ENCODE measurements at regions not wholly inside any gene's neighbourhood (a gene's known extent, or its start where the extent isn't known, plus 50 kb on each side); places are given as distances from the start of the nearest gene placed in this dataset.

DNA sequence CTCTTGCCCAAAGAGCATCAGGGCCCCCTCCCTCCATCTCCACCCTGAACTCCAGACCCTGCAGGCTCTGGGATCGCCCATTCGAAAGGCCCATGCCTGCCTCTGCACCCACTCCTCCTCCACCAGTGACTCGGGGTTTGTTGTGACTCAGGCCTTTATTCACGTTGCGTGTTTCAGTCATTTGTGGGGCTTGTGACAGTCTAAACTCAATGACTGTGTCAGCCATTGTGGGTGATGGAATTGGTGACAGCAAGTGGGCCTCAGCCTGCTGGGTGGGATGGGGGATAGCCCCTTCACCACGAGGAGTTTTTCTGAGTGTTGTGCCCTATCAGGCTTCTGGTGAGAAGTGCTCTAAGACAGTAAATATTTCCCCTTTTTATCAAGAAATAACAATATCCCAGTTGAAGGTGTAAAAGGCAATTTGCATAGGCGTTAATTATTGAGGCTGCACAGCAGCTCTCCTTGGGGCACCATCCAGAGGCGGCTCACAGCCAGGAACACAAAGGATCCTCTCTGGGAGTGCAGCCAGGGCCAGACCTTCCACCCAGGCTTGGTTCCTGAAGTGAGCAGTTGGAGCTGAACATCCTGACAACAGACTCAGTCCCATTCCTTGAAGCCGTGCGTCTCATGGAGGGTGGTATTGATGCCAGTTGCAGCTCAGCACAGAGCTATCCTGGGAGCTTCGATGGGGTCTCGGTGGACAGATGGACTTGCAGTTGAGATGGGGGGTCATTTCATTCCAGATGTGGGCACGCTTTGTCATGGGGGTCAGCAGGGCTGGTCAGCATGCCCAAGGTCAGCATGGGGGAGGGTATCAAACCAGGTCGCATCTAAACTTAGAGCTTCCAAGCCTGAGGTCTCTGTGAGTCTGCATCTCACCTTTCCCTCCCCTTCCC is 135.6 kb upstream of the CACNA1E start:
- in situ Hi-C loops (cut with HindIII; ENCODE audit: low pct_ligation_motif_present, low pct_unique_long_range_greater_than_20kb, low sequenced_read_pairs), result no loop called here
- DNase-seq, result no peak

DNA sequence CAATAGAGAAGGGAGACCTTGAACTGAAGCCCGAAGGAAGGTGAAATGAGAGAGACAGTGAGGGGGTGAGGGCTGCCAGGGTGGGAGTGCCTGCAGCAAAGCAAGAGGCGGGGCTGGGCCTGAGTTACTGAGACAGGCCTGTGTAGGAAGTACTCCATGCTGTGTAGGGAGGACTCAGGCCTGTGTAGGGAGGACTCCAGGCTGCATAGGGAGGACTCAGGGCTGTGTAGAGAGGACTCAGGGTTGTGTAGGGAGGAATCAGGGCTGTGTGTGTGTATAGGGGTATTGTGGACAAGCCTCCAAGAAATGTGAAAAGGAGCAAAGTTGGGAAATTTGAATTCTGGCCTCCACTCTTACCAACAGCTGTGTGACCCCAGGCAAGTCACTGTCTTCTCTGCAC is 133.8 kb upstream of the CACNA1E start:
- DNase-seq, result no peak
- in situ Hi-C loops (cut with HindIII; ENCODE audit: low pct_ligation_motif_present, low pct_unique_long_range_greater_than_20kb, low sequenced_read_pairs), result no loop called here

DNA sequence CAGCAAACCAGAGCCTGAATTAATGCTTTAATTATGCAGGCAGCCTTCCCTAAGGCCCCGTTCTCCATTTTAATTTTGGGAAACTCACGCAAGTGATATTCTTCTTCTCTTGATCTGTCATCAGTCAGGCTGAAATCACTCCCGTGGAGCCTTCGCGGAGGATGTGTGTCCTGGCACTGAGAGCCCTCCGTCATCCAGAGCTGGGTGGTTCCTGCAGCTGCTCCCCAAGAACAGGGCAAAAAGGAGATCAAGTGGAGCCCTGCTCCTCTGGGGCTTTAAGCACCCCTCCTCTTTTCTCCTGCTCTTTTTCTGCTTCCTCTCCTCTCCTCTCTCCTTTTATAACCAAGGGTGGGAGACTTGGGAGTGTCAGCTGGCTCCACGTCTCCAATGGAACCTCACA is 133.2 kb upstream of the CACNA1E start:
- in situ Hi-C loops (cut with HindIII; ENCODE audit: low pct_ligation_motif_present, low pct_unique_long_range_greater_than_20kb, low sequenced_read_pairs), result no loop called here
- DNase-seq, result no peak

DNA sequence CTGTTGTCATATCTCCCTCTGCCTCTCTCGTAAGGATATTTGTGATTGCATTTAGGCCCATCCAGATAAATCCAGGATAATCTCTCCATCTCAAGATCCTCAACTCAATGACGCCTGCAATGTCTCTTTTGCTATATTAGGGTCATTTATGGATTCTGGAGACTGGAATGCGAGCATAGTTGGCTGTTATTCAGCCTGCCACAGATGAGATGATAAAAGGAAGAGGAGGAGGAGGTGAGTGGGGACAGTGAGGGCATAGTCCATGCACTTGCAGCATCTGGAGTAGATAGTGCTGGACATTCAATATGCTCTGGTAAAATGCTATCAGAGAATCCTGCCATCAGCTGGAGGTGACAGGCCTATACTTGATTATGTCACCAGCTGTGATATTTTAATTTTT is 131.6 kb upstream of the CACNA1E start:
- DNase-seq, result no peak

DNA sequence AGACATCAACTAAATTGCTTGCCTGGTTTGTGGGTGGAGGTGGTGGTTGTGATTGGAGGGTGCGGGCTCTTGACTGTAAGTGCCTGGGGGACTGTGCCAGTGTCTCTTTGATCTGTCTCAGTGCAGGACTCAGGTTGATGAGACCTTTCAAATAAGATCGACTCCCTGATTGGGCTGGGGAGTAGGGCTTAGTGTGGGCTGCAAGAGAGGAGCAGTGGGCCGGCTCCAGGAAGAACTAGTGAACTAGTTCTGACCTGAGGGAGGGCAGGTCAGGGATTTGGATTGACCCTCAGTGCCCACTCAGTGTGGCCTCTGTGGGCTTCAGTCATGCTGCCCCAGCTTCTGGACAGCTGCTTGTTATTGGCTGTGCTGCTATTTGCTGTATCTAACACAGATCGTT is 130.6 kb upstream of the CACNA1E start:
- in situ Hi-C loops (cut with HindIII; ENCODE audit: low pct_ligation_motif_present, low pct_unique_long_range_greater_than_20kb, low sequenced_read_pairs), result no loop called here
- no peak for DNase-seq

More for the DNA sequence above, 131.6 kb upstream of the CACNA1E start:
- in situ Hi-C loops (cut with HindIII; ENCODE audit: low pct_ligation_motif_present, low pct_unique_long_range_greater_than_20kb, low sequenced_read_pairs), result no loop called here

DNA sequence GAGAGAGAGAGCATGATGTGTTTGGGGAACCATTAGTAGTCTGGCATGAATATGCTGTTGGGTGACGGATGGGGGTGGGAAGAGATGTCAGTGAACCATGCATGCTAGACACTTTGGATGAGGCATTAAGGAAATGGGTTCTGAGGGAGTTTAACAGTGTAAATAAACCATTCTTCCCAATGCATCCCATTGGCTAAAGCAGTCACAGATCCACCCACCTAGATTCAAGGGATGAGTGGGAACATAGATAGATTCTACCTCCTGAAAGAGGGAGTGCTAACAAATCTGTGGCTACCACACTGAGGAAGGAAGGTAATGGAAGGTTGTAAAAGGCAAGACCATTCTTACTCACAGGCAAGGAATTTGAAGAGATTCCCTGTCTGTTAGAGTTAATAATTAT is 129.8 kb upstream of the CACNA1E start:
- in situ Hi-C loops (cut with HindIII; ENCODE audit: low pct_ligation_motif_present, low pct_unique_long_range_greater_than_20kb, low sequenced_read_pairs), result no loop called here
- DNase-seq, result no peak

DNA sequence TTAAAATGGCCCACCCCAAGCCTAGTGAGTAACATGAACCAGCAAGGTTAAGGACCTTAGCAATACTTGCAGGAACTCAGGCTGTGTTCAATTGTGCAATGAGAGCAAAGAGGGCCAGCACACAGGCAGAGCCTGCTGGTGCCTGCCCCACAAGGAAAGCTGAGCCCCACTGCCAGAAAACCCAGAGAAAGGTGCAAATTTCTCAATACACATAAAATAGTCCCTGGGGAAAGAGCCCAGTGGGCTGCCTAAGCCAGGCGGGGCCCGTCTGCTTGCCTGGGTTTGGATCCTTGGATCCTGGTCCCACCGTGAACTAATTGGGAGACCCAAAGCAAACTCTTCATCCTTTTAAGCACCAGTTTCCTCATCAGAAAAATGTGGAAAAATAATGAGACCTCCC is 128.5 kb upstream of the CACNA1E start:
- DNase-seq, result no peak
- in situ Hi-C loops (cut with HindIII; ENCODE audit: low pct_ligation_motif_present, low pct_unique_long_range_greater_than_20kb, low sequenced_read_pairs), result no loop called here

DNA sequence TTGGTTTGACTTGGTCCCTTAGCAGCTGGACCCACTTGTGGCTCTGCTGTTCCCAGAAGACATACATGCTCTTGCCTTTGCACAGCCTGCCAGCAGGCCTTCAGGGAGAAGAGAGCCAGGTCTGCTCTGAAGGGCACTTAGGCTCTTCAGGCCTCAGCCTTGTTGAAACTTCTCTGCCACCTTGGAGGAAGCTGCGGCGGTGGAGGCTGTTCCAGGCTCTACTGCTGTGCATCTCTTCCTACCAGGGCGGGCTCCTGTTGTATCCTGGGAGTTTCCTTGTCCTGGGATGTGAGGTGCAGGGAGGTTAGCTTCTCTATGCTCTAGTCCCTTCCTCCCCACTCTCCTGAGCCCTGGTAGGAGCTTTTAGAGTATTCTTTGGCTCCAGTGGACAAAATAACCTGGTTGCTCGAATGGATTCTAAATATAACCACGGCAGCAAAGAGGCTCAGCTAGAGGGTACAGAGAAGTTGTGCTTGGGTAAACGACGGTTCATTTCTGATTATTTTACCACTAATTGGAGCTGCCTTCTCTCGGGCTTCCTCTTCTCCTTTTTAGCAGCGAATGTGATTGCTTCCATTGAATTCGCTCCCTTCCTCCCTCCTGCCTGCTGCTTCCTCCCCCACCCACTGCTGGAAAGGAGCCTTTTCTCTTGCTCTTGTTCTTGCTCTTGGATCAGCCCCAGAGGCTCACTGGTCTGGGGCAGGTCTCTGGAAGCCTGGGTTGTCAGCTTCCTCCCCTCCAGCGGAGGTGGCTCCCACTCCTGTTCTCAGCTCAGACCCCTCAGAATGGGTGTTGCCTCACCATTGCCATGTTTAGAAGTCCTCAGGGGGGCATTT is 126.6 kb upstream of the CACNA1E start:
- DNase-seq, result no peak
- in situ Hi-C loops (cut with HindIII; ENCODE audit: low pct_ligation_motif_present, low pct_unique_long_range_greater_than_20kb, low sequenced_read_pairs), result no loop called here

DNA sequence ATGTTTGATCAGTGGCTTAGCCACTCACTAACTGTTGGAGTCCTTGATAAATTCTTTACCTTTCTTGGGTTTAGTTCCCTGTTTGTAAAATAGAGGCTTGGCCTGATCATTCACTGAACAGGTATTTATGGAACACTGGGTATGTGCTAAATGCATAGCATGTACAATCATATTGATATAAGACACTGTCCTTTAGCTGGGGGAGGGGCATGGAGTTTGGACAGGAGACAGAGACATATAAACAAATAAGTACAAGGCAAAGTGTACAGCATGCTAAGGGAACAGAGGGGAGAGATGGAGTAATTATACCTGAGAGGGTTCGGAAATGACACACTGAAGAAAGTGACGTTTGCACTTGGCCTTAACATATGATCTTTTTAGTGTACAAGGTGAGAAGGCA is 124.3 kb upstream of the CACNA1E start:
- in situ Hi-C loops (cut with HindIII; ENCODE audit: low pct_ligation_motif_present, low pct_unique_long_range_greater_than_20kb, low sequenced_read_pairs), result no loop called here
- no peak for DNase-seq

DNA sequence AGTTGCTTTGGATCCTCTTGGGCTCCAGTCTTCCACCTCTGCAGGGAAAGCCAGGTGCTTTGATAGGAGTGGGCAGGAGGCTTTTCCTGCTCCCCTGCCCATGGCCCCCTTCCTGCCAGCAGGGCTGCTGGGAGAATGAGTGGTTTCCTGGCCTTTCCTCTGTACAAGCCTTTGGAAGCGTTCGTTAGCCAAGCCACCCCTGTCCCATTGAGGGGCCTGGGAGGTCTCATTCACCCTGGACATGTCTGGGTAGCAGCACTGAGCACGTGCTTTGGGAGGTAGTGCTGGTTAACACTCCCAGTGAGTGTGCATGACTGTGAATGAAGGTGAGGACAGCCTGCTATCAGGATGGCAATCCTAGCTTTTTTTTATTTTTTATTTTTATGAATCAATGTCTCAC is 118.5 kb upstream of the CACNA1E start:
- no peak for DNase-seq
- in situ Hi-C loops (cut with HindIII; ENCODE audit: low pct_ligation_motif_present, low pct_unique_long_range_greater_than_20kb, low sequenced_read_pairs), result no loop called here

DNA sequence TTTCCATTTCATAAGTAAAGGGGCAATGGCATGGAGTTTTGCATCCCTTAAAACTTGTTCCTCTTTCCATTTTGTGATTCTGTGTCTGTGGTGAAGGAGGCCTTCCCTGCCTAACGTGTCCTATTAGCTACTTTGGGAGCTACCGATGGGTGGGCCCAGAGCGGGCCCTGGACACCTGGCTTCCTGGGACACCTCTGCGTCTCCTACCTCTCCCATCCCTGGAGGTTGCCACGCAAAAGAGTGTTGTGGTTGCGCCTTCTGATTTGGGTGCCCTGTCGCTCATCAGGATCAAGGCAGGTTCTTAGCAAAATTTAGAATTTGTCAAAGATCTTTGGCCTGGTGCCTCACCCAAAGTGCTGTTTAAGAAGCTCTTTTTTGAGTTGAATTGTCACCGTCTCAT is 116.4 kb upstream of the CACNA1E start:
- no peak for DNase-seq
- in situ Hi-C loops (cut with HindIII; ENCODE audit: low pct_ligation_motif_present, low pct_unique_long_range_greater_than_20kb, low sequenced_read_pairs), result no loop called here

DNA sequence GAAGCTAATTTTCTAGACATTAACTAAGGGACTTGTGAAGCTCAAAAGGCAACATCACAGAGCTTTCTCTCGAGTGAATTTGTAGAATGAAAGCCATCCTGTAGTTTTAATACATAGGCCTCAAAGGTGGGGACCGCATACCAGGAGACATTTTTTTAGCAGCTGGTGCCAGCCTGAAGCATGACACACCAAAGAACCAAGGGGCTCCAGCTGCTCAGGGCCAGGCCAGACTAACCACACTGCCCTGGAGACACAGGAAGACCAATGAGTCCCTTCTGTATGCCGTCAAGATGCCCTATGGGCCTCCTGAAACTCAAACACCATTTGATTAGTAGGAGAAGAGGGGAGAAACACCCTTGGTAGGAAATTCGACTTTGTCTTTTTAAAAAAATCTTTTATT is 113.9 kb upstream of the CACNA1E start:
- no peak for DNase-seq
- in situ Hi-C loops (cut with HindIII; ENCODE audit: low pct_ligation_motif_present, low pct_unique_long_range_greater_than_20kb, low sequenced_read_pairs), result no loop called here

DNA sequence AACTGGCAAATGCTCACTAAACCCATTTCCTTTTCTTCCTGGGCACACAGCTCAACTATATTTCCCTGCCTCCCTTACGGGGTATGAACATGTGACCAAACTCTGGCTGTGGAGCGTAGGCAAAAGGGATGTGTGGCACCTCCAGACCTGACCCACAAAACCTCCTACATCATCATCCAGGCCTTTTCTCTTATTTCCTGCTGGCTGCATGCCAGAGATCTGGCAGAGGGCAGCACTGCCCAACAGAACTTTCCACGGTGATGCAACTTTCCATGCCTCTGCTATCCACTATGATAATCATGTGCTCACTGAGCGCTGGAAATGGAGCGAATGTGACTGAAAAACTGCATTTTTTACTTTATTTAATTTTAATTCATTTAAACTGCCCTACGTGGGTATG is 99.6 kb upstream of the CACNA1E start:
- in situ Hi-C loops (cut with HindIII; ENCODE audit: low pct_ligation_motif_present, low pct_unique_long_range_greater_than_20kb, low sequenced_read_pairs), result no loop called here
- DNase-seq, result no peak

DNA sequence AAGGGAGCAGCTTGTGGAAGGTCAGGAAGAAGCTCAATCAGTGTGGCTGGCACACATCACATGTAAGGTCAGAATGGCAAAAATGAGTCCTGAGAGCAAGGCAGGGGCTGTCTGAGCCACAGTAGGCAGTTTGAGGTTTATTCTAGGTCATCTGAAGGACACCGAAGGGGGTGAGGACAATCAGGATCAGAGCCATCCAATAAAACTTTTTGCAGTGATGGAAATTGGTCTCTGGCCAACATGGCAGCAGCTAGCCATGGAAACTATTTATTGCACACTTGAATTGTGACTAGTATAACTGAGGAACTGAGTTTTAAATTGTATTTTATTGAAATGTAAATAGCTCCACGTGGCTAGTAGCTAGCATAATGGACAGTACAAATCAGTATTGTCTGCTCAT is 97.0 kb upstream of the CACNA1E start:
- in situ Hi-C loops (cut with HindIII; ENCODE audit: low pct_ligation_motif_present, low pct_unique_long_range_greater_than_20kb, low sequenced_read_pairs), result no loop called here

DNA sequence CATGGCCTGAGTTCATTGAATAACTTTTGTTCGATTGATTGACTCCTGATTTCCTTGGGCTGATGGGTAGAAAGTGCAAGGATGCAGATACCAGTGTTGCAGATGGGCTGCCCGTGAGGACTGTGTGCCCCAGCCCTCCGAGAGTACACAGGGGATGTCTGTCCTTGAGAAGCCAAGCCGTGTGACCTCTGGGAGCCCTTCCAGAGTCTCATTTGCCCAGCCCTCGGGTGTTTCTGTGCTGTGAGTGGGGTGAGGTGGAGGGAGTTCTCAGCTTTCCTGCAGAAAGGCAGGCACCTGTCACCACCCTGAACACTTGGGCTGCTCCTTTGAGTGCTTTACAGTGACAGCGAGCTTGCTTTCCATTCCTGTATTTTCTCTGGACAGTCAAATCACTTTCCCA is 96.4 kb upstream of the CACNA1E start:
- no peak for DNase-seq
- in situ Hi-C loops (cut with HindIII; ENCODE audit: low pct_ligation_motif_present, low pct_unique_long_range_greater_than_20kb, low sequenced_read_pairs), result no loop called here

More for the DNA sequence above, 97.0 kb upstream of the CACNA1E start:
- no peak for DNase-seq

DNA sequence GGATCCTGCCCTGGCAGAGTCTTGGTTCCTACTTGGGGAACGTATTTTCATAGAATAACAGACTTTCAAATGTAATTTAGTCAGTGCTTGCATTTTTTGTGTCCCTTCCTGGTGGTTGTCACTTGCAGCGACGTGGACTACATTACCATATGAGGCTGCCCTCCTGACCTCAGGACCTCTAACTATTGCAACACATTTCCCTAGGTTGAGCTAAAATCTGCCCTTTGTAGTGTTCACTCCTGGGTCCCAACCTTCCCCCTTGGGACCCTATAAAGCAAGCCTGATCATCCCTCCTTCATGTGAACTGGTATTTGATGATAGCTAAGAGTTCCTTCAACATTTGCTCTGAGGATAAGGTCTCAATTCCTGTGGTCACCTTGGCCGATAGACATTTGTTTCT is 95.6 kb upstream of the CACNA1E start:
- DNase-seq, result no peak
- in situ Hi-C loops (cut with HindIII; ENCODE audit: low pct_ligation_motif_present, low pct_unique_long_range_greater_than_20kb, low sequenced_read_pairs), result no loop called here

DNA sequence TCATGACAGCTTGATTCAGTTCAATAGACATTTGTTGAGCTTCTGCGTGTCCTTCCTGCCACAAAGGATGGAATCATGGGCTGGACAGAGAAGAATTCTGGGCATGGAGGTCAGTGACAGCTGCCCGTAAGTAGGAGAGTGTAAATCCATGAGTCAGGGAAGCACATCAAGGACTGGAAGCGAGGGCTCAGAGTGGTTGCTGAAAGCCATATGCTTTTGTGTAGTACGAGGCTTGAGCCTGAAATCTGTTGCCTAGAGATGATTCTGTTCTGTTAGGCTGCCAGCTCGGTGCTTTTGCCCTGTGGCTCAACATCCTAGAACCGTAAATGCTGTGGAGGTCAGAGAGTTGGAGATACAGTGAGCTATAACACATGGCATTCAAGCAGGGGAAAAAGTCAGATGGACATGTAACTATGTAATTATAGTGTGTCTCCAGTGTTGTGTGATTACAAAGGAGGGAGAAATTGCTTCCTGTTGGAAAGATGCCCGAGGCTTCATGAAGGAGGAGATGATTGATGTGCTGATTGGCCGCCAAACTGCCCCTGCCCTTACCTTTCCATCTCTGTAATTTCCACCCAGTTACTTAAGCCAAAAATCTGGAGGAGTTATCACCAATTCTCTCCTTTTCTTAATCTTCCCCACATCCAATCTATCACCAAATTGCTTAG is 92.8 kb upstream of the CACNA1E start:
- no peak for DNase-seq
- in situ Hi-C loops (cut with HindIII; ENCODE audit: low pct_ligation_motif_present, low pct_unique_long_range_greater_than_20kb, low sequenced_read_pairs), result no loop called here

DNA sequence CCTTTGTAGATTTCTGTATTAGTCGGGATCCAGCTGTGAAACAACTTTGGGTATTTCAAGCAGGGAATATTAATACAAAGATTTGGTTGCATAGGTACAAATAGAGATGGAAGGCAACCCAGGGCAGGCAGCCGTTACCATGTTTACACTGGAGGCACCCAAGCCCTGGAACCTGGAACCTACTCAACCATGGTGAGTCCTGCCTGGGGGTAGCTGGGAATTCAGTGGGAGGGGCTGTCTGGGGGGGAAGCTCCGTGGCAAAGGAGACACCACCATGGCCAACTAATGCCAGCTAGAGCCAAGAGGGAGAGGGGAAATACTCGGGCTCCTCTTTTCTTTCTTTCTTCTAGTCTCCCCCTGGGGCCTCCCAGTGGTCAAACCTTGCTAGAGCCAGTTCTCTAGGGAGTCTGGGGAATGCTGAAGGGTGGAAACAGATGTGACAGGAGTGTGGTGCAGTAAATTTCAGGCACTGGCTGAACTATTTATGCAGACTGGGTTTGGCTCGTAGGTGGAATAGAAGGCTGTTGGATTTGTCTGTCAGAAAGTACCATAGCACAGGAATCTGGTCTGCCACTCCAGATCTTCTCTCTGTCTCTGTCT is 91.9 kb upstream of the CACNA1E start:
- in situ Hi-C loops (cut with HindIII; ENCODE audit: low pct_ligation_motif_present, low pct_unique_long_range_greater_than_20kb, low sequenced_read_pairs), result no loop called here
- no peak for DNase-seq

DNA sequence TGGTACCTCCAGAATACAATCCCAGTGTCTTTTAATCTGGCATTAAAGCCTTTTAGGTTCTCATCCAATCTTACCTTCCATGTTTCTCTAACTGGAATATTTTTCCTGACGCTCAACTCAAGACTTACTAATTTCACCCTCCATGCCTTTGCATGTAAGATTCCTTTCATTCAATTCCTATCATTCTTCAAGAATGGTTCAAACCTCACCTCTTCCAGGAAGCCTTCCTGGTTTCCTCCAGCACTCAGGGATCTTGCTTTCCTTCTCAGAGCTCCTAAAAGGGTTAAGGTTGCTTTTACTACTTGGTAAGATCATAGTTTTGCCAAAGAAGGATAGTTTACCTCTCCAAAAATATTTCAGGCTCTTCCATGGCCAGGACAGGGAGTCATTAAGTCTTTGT is 91.2 kb upstream of the CACNA1E start:
- no peak for DNase-seq
- in situ Hi-C loops (cut with HindIII; ENCODE audit: low pct_ligation_motif_present, low pct_unique_long_range_greater_than_20kb, low sequenced_read_pairs), result no loop called here
